NCI-H2227 treated with DMSO at 0.1 percent for 48 hours (cell line): ENCODE measurements at regions not wholly inside any gene's neighbourhood (a gene's known extent, or its start where the extent isn't known, plus 50 kb on each side); places are given as distances from the start of the nearest gene placed in this dataset.
"Not testable (repeated sequence)": the region's sequence is repeated elsewhere in the genome, so short reads cannot be mapped to it uniquely, and the experiment has no call there.

ENCODE experiments used
- DNase-seq: peaks from one replicate; lab custom pipeline; 2025; lab: John Stamatoyannopoulos, UW

- DNase-seq = no peak
Measured at GRCh38 chr12:5264006-5264405, 167.9 kb upstream of the NTF3 start.

GRCh38 chr12:5267603-5268423 is 164.1 kb upstream of the NTF3 start:
- no peak for DNase-seq

- no peak for DNase-seq
Measured at GRCh38 chr12:5268424-5269210, 163.3 kb upstream of the NTF3 start.

- no peak for DNase-seq
Measured at GRCh38 chr12:5269846-5270245, 162.1 kb upstream of the NTF3 start.

- no peak for DNase-seq
Measured at GRCh38 chr12:5272018-5272785, 159.7 kb upstream of the NTF3 start.

- no peak for DNase-seq
Measured at GRCh38 chr12:5273709-5274108, 158.2 kb upstream of the NTF3 start.

- no peak for DNase-seq
Measured at GRCh38 chr12:5276327-5276880, 155.5 kb upstream of the NTF3 start.

- DNase-seq = no peak
Measured at GRCh38 chr12:5280086-5280485, 151.8 kb upstream of the NTF3 start.

- not testable (repeated sequence) for DNase-seq
Measured at GRCh38 chr12:5290368-5290767, 141.5 kb upstream of the NTF3 start.

- DNase-seq = no peak
Measured at GRCh38 chr12:5292651-5293050, 139.3 kb upstream of the NTF3 start.

- no peak for DNase-seq
Measured at GRCh38 chr12:5293773-5294172, 138.1 kb upstream of the NTF3 start.

- no peak for DNase-seq
Measured at GRCh38 chr12:5294274-5295070, 137.4 kb upstream of the NTF3 start.

GRCh38 chr12:5295151-5295550 is 136.8 kb upstream of the NTF3 start:
- DNase-seq = no peak

- DNase-seq = no peak
Measured at GRCh38 chr12:5295996-5296395, 135.9 kb upstream of the NTF3 start.

- no peak for DNase-seq
Measured at GRCh38 chr12:5301539-5301938, 130.4 kb upstream of the NTF3 start.

GRCh38 chr12:5305425-5305824 is 126.5 kb upstream of the NTF3 start:
- DNase-seq = no peak

- no peak for DNase-seq
Measured at GRCh38 chr12:5305886-5306545, 125.9 kb upstream of the NTF3 start.

GRCh38 chr12:5307065-5307464 is 124.8 kb upstream of the NTF3 start:
- no peak for DNase-seq

GRCh38 chr12:5308216-5308615 is 123.7 kb upstream of the NTF3 start:
- no peak for DNase-seq

GRCh38 chr12:5308996-5309395 is 122.9 kb upstream of the NTF3 start:
- no peak for DNase-seq

- DNase-seq = no peak
Measured at GRCh38 chr12:5309654-5310053, 122.3 kb upstream of the NTF3 start.
